Calu3 (cell line): ENCODE measurements at regions not wholly inside any gene's neighbourhood (a gene's known extent, or its start where the extent isn't known, plus 50 kb on each side); places are given as distances from the start of the nearest gene placed in this dataset.
"Not testable (repeated sequence)": the region's sequence is repeated elsewhere in the genome, so short reads cannot be mapped to it uniquely, and the experiment has no call there.

ENCODE experiments used
- BruUV-seq: library from RNA; stranded (reverse); fragments of 400-500 nt; replicated peaks from 2 replicates; lab custom pipeline; 2021; lab: Mats Ljungman, UMichigan
- CTCF ChIA-PET: fragments of 300-600 bp; sonication (Branson Sonifier 250); formaldehyde crosslinking; loops from one replicate; lab custom pipeline; 2022; ENCODE audit warnings: antibody characterized with exemption; lab: Charles Lee
- DNase-seq: peaks from one replicate; pipeline ENCODE4 v3.0.0; 2022
- H3K27ac Mint-ChIP-seq: one replicate; pipeline ENCODE4 v1.8.0; 2022; ENCODE audit warnings: mixed read lengths; ENCODE audit not compliant: unreplicated experiment
- H3K27me3 Mint-ChIP-seq: one replicate; pipeline ENCODE4 v1.8.0; 2022; ENCODE audit warnings: mixed read lengths; ENCODE audit not compliant: unreplicated experiment
- H3K36me3 Mint-ChIP-seq: one replicate; pipeline ENCODE4 v1.8.0; 2022; ENCODE audit warnings: mild to moderate bottlenecking, moderate library complexity, mixed read lengths; ENCODE audit not compliant: insufficient read depth, unreplicated experiment
- H3K4me1 Mint-ChIP-seq: one replicate; pipeline ENCODE4 v1.8.0; 2022; ENCODE audit warnings: mild to moderate bottlenecking, low read depth, mixed read lengths; ENCODE audit not compliant: unreplicated experiment
- H3K4me3 Mint-ChIP-seq: one replicate; pipeline ENCODE4 v1.8.0; 2022; ENCODE audit warnings: mild to moderate bottlenecking, low read depth, moderate library complexity, mixed read lengths; ENCODE audit not compliant: unreplicated experiment
- H3K9me3 Mint-ChIP-seq: one replicate; pipeline ENCODE4 v1.8.0; 2022; ENCODE audit warnings: low read depth, mixed read lengths; ENCODE audit not compliant: unreplicated experiment
- intact Hi-C: fragments of 100-400 bp; cut with micrococcal nuclease; formaldehyde crosslinking; loops from one replicate; pipeline ENCODE4 v1.10.0; 2022; ENCODE audit not compliant: unreplicated experiment

GRCh38 chr7:55715247-55715867 is 143.1 kb upstream of the VOPP1 start:
- CTCF ChIA-PET, H3K4me3 Mint-ChIP-seq, BruUV-seq, DNase-seq, H3K27me3 Mint-ChIP-seq, H3K4me1 Mint-ChIP-seq, intact Hi-C loops, H3K36me3 Mint-ChIP-seq, H3K27ac Mint-ChIP-seq, H3K9me3 Mint-ChIP-seq: not testable (repeated sequence)

- H3K27me3 Mint-ChIP-seq, H3K4me3 Mint-ChIP-seq, H3K36me3 Mint-ChIP-seq, H3K9me3 Mint-ChIP-seq, DNase-seq, H3K27ac Mint-ChIP-seq, BruUV-seq, H3K4me1 Mint-ChIP-seq, intact Hi-C loops: not testable (repeated sequence)
- CTCF ChIA-PET: interaction anchor here (0.6 kb wide), 1 partner anchor 22 kb away, joined by 3 read pairs; no protein-coding TSS in a partner anchor
Observed at GRCh38 chr7:55714370-55714769, 142.1 kb upstream of the VOPP1 start.

- CTCF ChIA-PET, H3K27me3 Mint-ChIP-seq, intact Hi-C loops, H3K36me3 Mint-ChIP-seq, DNase-seq, BruUV-seq, H3K9me3 Mint-ChIP-seq, H3K27ac Mint-ChIP-seq, H3K4me1 Mint-ChIP-seq, H3K4me3 Mint-ChIP-seq: not testable (repeated sequence)
Observed at GRCh38 chr7:55710312-55710711, 138.0 kb upstream of the VOPP1 start.

- intact Hi-C loops, H3K27ac Mint-ChIP-seq, H3K4me3 Mint-ChIP-seq, DNase-seq, H3K9me3 Mint-ChIP-seq, H3K4me1 Mint-ChIP-seq, H3K36me3 Mint-ChIP-seq, CTCF ChIA-PET, H3K27me3 Mint-ChIP-seq, BruUV-seq: not testable (repeated sequence)
Observed at GRCh38 chr7:55708028-55708427, 135.7 kb upstream of the VOPP1 start.

- H3K4me1 Mint-ChIP-seq, H3K27me3 Mint-ChIP-seq, H3K9me3 Mint-ChIP-seq, DNase-seq, H3K27ac Mint-ChIP-seq, H3K36me3 Mint-ChIP-seq, H3K4me3 Mint-ChIP-seq, intact Hi-C loops, BruUV-seq, CTCF ChIA-PET: not testable (repeated sequence)
Observed at GRCh38 chr7:55707410-55707809, 135.1 kb upstream of the VOPP1 start.

- CTCF ChIA-PET: interaction anchor here (0.7 kb wide), 1 partner anchor 117 kb away, joined by 3 read pairs; no protein-coding TSS in a partner anchor
- H3K36me3 Mint-ChIP-seq, H3K27ac Mint-ChIP-seq, H3K4me3 Mint-ChIP-seq, DNase-seq, BruUV-seq, H3K27me3 Mint-ChIP-seq, H3K4me1 Mint-ChIP-seq, H3K9me3 Mint-ChIP-seq, intact Hi-C loops: not testable (repeated sequence)
Observed at GRCh38 chr7:55706451-55707195, 134.3 kb upstream of the VOPP1 start.

- CTCF ChIA-PET: interaction anchor here (0.7 kb wide), 1 partner anchor 118 kb away, joined by 3 read pairs; no protein-coding TSS in a partner anchor
- BruUV-seq, H3K27me3 Mint-ChIP-seq, H3K4me1 Mint-ChIP-seq, DNase-seq, H3K4me3 Mint-ChIP-seq, intact Hi-C loops, H3K36me3 Mint-ChIP-seq, H3K9me3 Mint-ChIP-seq, H3K27ac Mint-ChIP-seq: not testable (repeated sequence)
Observed at GRCh38 chr7:55705728-55706450, 133.6 kb upstream of the VOPP1 start.

GRCh38 chr7:55702831-55703230 is 130.5 kb upstream of the VOPP1 start:
- H3K4me1 Mint-ChIP-seq, H3K36me3 Mint-ChIP-seq, intact Hi-C loops, CTCF ChIA-PET, H3K27me3 Mint-ChIP-seq, H3K9me3 Mint-ChIP-seq, H3K27ac Mint-ChIP-seq, H3K4me3 Mint-ChIP-seq, DNase-seq, BruUV-seq: not testable (repeated sequence)

- BruUV-seq, H3K9me3 Mint-ChIP-seq, DNase-seq, intact Hi-C loops, H3K27ac Mint-ChIP-seq, H3K27me3 Mint-ChIP-seq, H3K4me3 Mint-ChIP-seq, H3K36me3 Mint-ChIP-seq: not testable (repeated sequence)
- peaks cover 12% of the 10 kb centered on the region for H3K4me1 Mint-ChIP-seq
- CTCF ChIA-PET: interaction anchor here (0.6 kb wide), 1 partner anchor 205 kb away, joined by 4 read pairs; no protein-coding TSS in a partner anchor
Observed at GRCh38 chr7:55699450-55699842, 127.1 kb upstream of the VOPP1 start.
